CD14-positive monocyte (primary cell): ENCODE measurements at regions not wholly inside any gene's neighbourhood (a gene's known extent, or its start where the extent isn't known, plus 50 kb on each side); places are given as distances from the start of the nearest gene placed in this dataset.

Source experiments
- DNase-seq, 3 donors: peaks; one replicate each; pipeline ENCODE4 v3.0.0-alpha.2; 2011 to 2022
- H2AFZ ChIP-seq: 2 replicates; pipeline ENCODE4 v1.6.0; 2012; ENCODE audit warnings: mild to moderate bottlenecking, low read depth, low read length, inconsistent platforms; ENCODE audit not compliant: insufficient read depth, poor library complexity, severe bottlenecking
- H3K27ac ChIP-seq, 2 donors: 1 replicate in 1 of 2; 2 replicates in 1 of 2; pipeline ENCODE4 v1.5.1; 2012 to 2013; ENCODE audit warnings: low read length in 2 of 2, control low read depth in 1 of 2, inconsistent platforms in 1 of 2, low read depth in 1 of 2, mild to moderate bottlenecking in 1 of 2
- H3K27me3 ChIP-seq, 2 donors: one replicate each; pipeline versions ENCODE4 v1.6.0 to v1.6.1; 2011 to 2013; ENCODE audit warnings: low read length in 2 of 2; ENCODE audit not compliant: control insufficient read depth in 2 of 2, insufficient read depth in 2 of 2
- H3K36me3 ChIP-seq, 2 donors: replicated peaks in 1 of 2; 1 replicate in 1 of 2; 2 replicates in 1 of 2; pipeline versions ENCODE4 v1.5.1 to v1.6.1; 2012 to 2013; ENCODE audit warnings: low read length in 2 of 2, control low read depth in 1 of 2, inconsistent platforms in 1 of 2, mild to moderate bottlenecking in 1 of 2; ENCODE audit not compliant: insufficient read depth in 2 of 2, control insufficient read depth in 1 of 2
- H3K4me1 ChIP-seq, 2 donors: 1 replicate in 1 of 2; 2 replicates in 1 of 2; pipeline versions ENCODE4 v1.5.1 to v1.6.1; 2012 to 2013; ENCODE audit warnings: low read length in 2 of 2, control low read depth in 1 of 2, inconsistent platforms in 1 of 2, mild to moderate bottlenecking in 1 of 2, moderate library complexity in 1 of 2; ENCODE audit not compliant: insufficient read depth in 2 of 2, control insufficient read depth in 1 of 2
- H3K4me2 ChIP-seq: replicated peaks from 2 replicates; pipeline ENCODE3; 2012; ENCODE audit warnings: low read length, moderate library complexity, mild to moderate bottlenecking; ENCODE audit not compliant: poor library complexity, severe bottlenecking; ENCODE audit errors: extremely low read depth
- H3K4me3 ChIP-seq, 3 experiments: fragments of 200-600 bp in 1 of 3; sonication (generic) in 1 of 3; replicated peaks in 1 of 3; 1 replicate in 2 of 3; 2 replicates in 1 of 3; pipeline ENCODE4 v1.5.1; 2011 to 2013; ENCODE audit warnings: low read length in 3 of 3, mild to moderate bottlenecking in 3 of 3, control low read depth in 2 of 3, low read depth in 2 of 3, inconsistent platforms in 1 of 3, moderate library complexity in 1 of 3
- H3K79me2 ChIP-seq: 2 replicates; pipeline ENCODE4 v1.6.0; 2012; ENCODE audit warnings: mild to moderate bottlenecking, control low read depth, inconsistent platforms, low read length, moderate library complexity; ENCODE audit not compliant: insufficient read depth
- H3K9ac ChIP-seq: 2 replicates; pipeline ENCODE4 v1.6.0; 2017; ENCODE audit warnings: low read length, mild to moderate bottlenecking; ENCODE audit not compliant: insufficient read depth, poor library complexity, severe bottlenecking
- H3K9me3 ChIP-seq, 2 donors: replicated peaks in 1 of 2; 1 replicate in 1 of 2; 2 replicates in 1 of 2; pipeline versions ENCODE4 v1.5.1 to v1.6.1; 2012 to 2013; ENCODE audit warnings: low read length in 2 of 2, control low read depth in 1 of 2; ENCODE audit not compliant: control insufficient read depth in 1 of 2, insufficient read depth in 1 of 2
- H4K20me1 ChIP-seq: 2 replicates; pipeline ENCODE4 v1.6.0; 2012; ENCODE audit warnings: mild to moderate bottlenecking, low read length, control low read depth, moderate library complexity; ENCODE audit not compliant: insufficient read depth
- H3K27ac Mint-ChIP-seq, 7 donors: one replicate each; pipeline ENCODE4 v1.8.0; 2020; ENCODE audit warnings: mild to moderate bottlenecking in 7 of 7, mixed read lengths in 7 of 7, moderate library complexity in 6 of 7, inconsistent platforms in 2 of 7
- H3K27me3 Mint-ChIP-seq, 3 donors: one replicate each; pipeline ENCODE4 v1.8.0; 2021 to 2022; ENCODE audit warnings: low read depth in 3 of 3, mild to moderate bottlenecking in 3 of 3, mixed read lengths in 3 of 3, moderate library complexity in 3 of 3, inconsistent platforms in 1 of 3
- H3K36me3 Mint-ChIP-seq, 2 donors: one replicate each; pipeline ENCODE4 v1.8.0; 2020; ENCODE audit warnings: mixed read lengths in 2 of 2, inconsistent platforms in 1 of 2, mild to moderate bottlenecking in 1 of 2
- H3K4me1 Mint-ChIP-seq: one replicate; pipeline ENCODE4 v1.8.0; 2020; ENCODE audit warnings: mild to moderate bottlenecking, mixed read lengths
- H3K4me3 Mint-ChIP-seq, 2 donors: one replicate each; pipeline ENCODE4 v1.8.0; 2020; ENCODE audit warnings: mild to moderate bottlenecking in 2 of 2, mixed read lengths in 2 of 2, moderate library complexity in 1 of 2
- H3K9me3 Mint-ChIP-seq, 7 donors: one replicate each; pipeline ENCODE4 v1.8.0; 2020 to 2022; ENCODE audit warnings: mixed read lengths in 7 of 7, mild to moderate bottlenecking in 6 of 7, moderate library complexity in 6 of 7, inconsistent platforms in 2 of 7
- CTCF ChIP-seq: fragments of 200-600 bp; IDR thresholded peaks from one replicate; pipeline ENCODE4 v1.8.0; 2022; ENCODE audit warnings: antibody characterized with exemption, mild to moderate bottlenecking
- WGBS: methylation state at CpG from one replicate; pipeline ENCODE4 v1.1.5; 2013; ENCODE audit warnings: missing lambda C conversion rate; ENCODE audit not compliant: insufficient coverage; 5-methylcytosine and 5-hydroxymethylcytosine counted together
- intact Hi-C, 2 donors: fragments of 100-400 bp; cut with micrococcal nuclease; formaldehyde crosslinking; loops; one replicate each; pipeline versions ENCODE4 v1.15.0 to v1.15.1; 2023

DNA sequence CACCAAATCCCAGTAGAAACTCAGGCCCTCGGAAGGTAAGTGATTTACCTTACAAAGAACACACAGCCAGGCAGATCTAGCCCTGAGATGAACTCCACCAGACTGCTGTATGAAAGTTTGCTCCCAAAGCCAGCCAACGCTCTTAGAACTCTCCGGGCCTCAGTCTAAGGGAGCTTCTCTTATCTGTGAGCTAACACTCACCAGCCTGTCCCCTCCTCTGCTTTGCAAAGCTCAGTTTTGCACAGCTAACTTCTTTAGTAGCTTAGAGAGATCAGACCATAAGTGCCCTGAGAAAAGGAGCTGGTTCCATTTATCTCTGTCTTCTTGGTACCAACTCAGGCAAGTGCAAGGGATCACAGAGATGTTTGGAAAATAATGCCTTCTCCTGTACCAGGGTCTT is 195.8 kb upstream of the JUN start:
- intact Hi-C loops, result no loop called here
- Mint-ChIP-seq H3K27me3 (peaks cover 0 to 2% (median 0%) of the 10 kb centered on the region in 3 donors), H3K4me3 (no peak overlapping the region), H3K9me3 (peaks cover 0 to 3% (median 0%) of the 10 kb centered on the region in 7 donors), H3K4me1 (peaks cover 36% of the 10 kb centered on the region), H3K36me3 (no peaks in the 10 kb centered on the region), H3K27ac (peak overlapping the region in 1 of 7 donors; percentile 68)
- Histone ChIP-seq H3K9ac (no peak overlapping the region), H3K36me3 (no peaks in the 10 kb centered on the region), H3K9me3 (no peaks in the 10 kb centered on the region), H2AFZ (no peak overlapping the region), H3K27me3 (no peaks in the 10 kb centered on the region), H4K20me1 (no peaks in the 10 kb centered on the region), H3K27ac (no peak overlapping the region), H3K79me2 (no peaks in the 10 kb centered on the region), H3K4me1 (peaks cover 22 to 23% of the 10 kb centered on the region in 2 donors), H3K4me3 (no peak overlapping the region), H3K4me2 (no peak overlapping the region)
- no peak for TF ChIP-seq CTCF
- 83% methylated on average over 1 of the region's 3 CpGs for WGBS
- DNase-seq, result no peak

DNA sequence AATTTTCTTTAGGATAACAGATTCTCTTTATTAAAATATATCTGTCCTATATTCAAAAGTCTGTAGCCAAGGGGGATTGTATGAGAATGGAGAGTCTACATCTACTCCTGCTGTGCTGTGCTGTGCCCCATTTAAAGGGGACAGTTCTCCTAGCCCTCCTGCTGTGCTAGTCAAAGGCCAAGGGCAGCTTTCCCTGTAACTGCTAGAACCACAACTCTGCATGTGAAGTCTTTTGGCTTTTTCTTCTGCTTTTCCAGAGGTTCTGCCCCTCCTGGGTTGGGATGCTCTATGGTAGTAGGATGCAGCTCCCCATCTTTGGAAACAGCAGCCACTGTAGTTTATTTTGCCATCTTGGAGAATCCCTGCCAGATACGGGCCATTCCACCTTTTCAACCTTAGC is 197.5 kb upstream of the JUN start:
- intact Hi-C loops, result no loop called here
- Histone ChIP-seq H4K20me1 (no peaks in the 10 kb centered on the region), H3K4me2 (no peak overlapping the region), H3K36me3 (no peaks in the 10 kb centered on the region), H3K27ac (no peak overlapping the region), H2AFZ (no peak overlapping the region), H3K9ac (no peak overlapping the region), H3K9me3 (no peaks in the 10 kb centered on the region), H3K27me3 (no peaks in the 10 kb centered on the region), H3K4me3 (no peak overlapping the region), H3K79me2 (no peaks in the 10 kb centered on the region), H3K4me1 (peaks cover 22 to 23% of the 10 kb centered on the region in 2 donors)
- Mint-ChIP-seq H3K27me3 (peaks cover 0 to 5% (median 0%) of the 10 kb centered on the region in 3 donors), H3K36me3 (no peaks in the 10 kb centered on the region), H3K9me3 (peaks cover 0 to 3% (median 0%) of the 10 kb centered on the region in 7 donors), H3K4me3 (no peak overlapping the region), H3K27ac (peak overlapping the region in 1 of 7 donors; percentile 6), H3K4me1 (peaks cover 36% of the 10 kb centered on the region)
- no peak for DNase-seq
- TF ChIP-seq CTCF, result no peak
- no CpG with 5 or more reads among the region's 1 CpG for WGBS
